ENCODE measurements at regions not wholly inside any gene's neighbourhood (a gene's known extent, or its start where the extent isn't known, plus 50 kb on each side); places are given as distances from the start of the nearest gene placed in this dataset.

DNA sequence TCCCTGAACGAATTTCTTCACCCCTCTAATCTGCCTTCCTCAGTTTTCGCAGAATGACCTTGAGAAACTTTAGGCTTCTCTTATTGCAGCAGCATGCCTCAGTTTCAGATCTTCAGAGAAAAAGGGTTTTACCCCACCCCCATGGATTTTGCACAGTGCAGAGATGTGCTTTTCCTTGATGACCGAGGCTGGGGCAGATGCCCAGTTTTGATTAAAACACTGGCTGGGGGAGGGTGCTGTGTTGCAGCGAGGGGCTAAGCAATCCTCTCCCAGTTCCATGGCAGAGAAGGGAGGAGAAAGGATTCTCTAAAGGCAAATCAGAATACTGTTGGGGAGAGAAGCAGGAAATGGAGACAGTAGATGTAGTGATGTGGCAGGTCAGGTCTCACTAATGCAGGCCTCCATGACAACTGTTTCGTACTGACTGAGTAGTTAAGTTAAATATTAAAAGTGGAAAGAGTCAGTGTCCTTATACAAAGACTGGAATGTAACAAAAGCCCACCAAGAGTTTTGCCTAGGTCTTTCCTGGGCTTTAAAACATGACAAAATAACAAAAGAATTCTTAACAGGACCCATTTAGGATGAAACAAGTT is 50.8 kb upstream of the PDZD8 start:
- no peak for DNase-seq (ENCODE audit: low read depth in 2 of 2)

DNA sequence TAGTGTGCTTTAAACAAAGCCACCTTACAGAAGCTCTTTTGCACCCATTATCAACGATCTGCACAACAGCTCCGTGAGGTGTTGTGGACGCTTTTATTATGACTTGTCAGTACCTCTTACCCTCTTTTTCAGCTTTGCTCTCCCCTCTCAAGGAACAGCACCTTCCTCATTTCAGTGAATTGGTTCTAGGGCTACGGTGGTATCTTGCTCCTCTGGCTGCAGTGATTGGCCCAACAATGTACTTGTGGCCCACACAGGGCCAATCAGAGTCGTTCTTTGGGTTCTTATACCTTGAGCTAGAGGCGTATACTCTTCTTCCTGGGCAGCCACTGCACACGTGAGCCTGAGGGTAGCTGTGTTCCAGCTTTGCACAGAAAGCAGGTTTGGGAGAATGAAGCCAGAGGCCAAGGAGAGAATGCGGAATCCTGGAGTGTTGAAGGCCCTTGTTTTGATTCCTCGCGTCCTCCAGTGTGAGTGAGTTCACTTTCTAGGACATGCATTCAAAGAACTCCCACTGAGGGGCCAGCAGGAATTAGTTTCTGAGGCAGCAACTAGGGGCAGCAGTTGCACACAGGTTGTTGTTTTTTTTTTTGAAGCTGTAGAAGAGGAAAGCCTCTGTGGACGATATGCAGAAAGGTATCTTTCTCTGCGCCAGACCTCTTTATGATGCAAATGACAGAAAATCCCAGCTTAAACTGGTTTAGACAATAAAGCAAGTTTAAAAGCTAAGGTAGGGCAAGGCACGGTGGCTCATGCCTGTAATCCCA is 49.8 kb upstream of the PDZD8 start:
- no peak for DNase-seq (ENCODE audit: low read depth in 2 of 2)

Data from lung microvascular endothelial cell (primary cell).